ENCODE measurements at regions not wholly inside any gene's neighbourhood (a gene's known extent, or its start where the extent isn't known, plus 50 kb on each side); places are given as distances from the start of the nearest gene placed in this dataset.
"Not testable (repeated sequence)": the region's sequence is repeated elsewhere in the genome, so short reads cannot be mapped to it uniquely, and the experiment has no call there.

DNA sequence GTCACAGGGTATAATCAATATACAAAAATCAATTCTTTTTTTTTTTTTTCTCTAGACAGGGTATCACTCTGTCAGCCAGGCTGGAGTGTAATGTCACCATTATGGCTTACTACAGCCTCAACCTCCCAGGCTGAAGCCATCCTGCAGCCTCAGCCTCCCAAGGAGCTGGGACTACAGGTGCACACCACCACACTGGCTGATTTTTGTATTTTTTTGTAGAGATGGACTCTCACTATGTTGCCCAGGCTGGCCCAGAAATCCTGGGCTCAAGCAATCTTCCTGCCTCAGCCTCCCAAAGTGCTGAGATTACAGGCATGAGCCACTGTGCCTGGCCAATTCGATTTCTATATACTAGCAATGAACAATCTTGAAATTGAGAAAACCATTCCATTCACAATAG lies 263.2 kb downstream of the GOLGA6L6 start:
- not testable (repeated sequence) for TF ChIP-seq YY1 (IDR thresholded peaks at IDR 0.05; ENCODE audit: insufficient read depth, insufficient read length); SUZ12 (IDR thresholded peaks at IDR 0.05; ENCODE audit: extremely low read depth, insufficient read depth, insufficient read length); ZNF274 (IDR thresholded peaks at IDR 0.05; ENCODE audit: low read depth, low read length)
